ENCODE measurements at regions not wholly inside any gene's neighbourhood (a gene's known extent, or its start where the extent isn't known, plus 50 kb on each side); places are given as distances from the start of the nearest gene placed in this dataset.
A peak's percentile ranks its signal among the peaks of the same experiment; 100 is the strongest.

- no peak for DNase-seq
Measured at GRCh38 chr3:23665741-23666140, 140.0 kb upstream of the UBE2E1 start.

- DNase-seq = no peak
Measured at GRCh38 chr3:23666818-23667217, 138.9 kb upstream of the UBE2E1 start.

GRCh38 chr3:23667536-23668429, 138.0 kb upstream of the UBE2E1 start:
- DNase-seq = no peak

GRCh38 chr3:23668430-23668904, 137.3 kb upstream of the UBE2E1 start:
- DNase-seq = no peak

- no peak for DNase-seq
Measured at GRCh38 chr3:23669541-23670255, 136.1 kb upstream of the UBE2E1 start.

GRCh38 chr3:23671851-23672589, 133.7 kb upstream of the UBE2E1 start:
- DNase-seq = no peak

- no peak for DNase-seq
Measured at GRCh38 chr3:23672628-23673027, 133.1 kb upstream of the UBE2E1 start.

GRCh38 chr3:23675010-23675409, 130.7 kb upstream of the UBE2E1 start:
- no peak for DNase-seq

- DNase-seq = no peak
Measured at GRCh38 chr3:23676093-23676492, 129.7 kb upstream of the UBE2E1 start.

GRCh38 chr3:23682646-23683045, 123.1 kb upstream of the UBE2E1 start:
- DNase-seq = no peak

- peak in 1 of 2 donors; percentile 4 for DNase-seq
Measured at GRCh38 chr3:23685541-23686258, 120.1 kb upstream of the UBE2E1 start.

GRCh38 chr3:23686519-23686918, 119.2 kb upstream of the UBE2E1 start:
- no peak for DNase-seq

GRCh38 chr3:23691357-23691895, 114.3 kb upstream of the UBE2E1 start:
- DNase-seq = no peak

GRCh38 chr3:23696842-23697241, 108.9 kb upstream of the UBE2E1 start:
- no peak for DNase-seq

GRCh38 chr3:23697416-23697815, 108.3 kb upstream of the UBE2E1 start:
- DNase-seq = no peak

GRCh38 chr3:23698652-23699313, 107.0 kb upstream of the UBE2E1 start:
- no peak for DNase-seq

- no peak for DNase-seq
Measured at GRCh38 chr3:23700616-23701015, 105.1 kb upstream of the UBE2E1 start.

- DNase-seq = no peak
Measured at GRCh38 chr3:23701716-23702597, 103.8 kb upstream of the UBE2E1 start.

GRCh38 chr3:23704298-23704697, 101.5 kb upstream of the UBE2E1 start:
- DNase-seq = no peak

GRCh38 chr3:23706111-23706510, 99.6 kb upstream of the UBE2E1 start:
- no peak for DNase-seq

GRCh38 chr3:23709987-23710386, 95.8 kb upstream of the UBE2E1 start:
- DNase-seq = no peak

Measured in stimulated activated CD4-positive, alpha-beta T cell treated with anti-CD3 and anti-CD28 coated beads, Interleukin-2, amount 100 ng/mL, for 48 hours (primary cell).